ENCODE measurements at regions not wholly inside any gene's neighbourhood (a gene's known extent, or its start where the extent isn't known, plus 50 kb on each side); places are given as distances from the start of the nearest gene placed in this dataset.

GRCh38 chr2:21220930-21221329, 97.2 kb downstream of the TDRD15 start:
- TF ChIP-seq POLR2A (IDR thresholded peaks at IDR 0.05; ENCODE audit: low read depth, low read length) (no peak), TAF1 (IDR thresholded peaks at IDR 0.05; ENCODE audit: low read depth, low read length) (no peak), POLR2AphosphoS5 (IDR thresholded peaks at IDR 0.05; ENCODE audit: low read depth, low read length) (no peak), SPI1 (IDR thresholded peaks at IDR 0.05; ENCODE audit: low read depth, low read length) (no peak), POU2F2 (IDR thresholded peaks at IDR 0.05; ENCODE audit: low read depth, low read length) (no peak), PAX5 (IDR thresholded peaks at IDR 0.05; ENCODE audit: insufficient read depth, low read length, severe bottlenecking) (no peak)
